ENCODE measurements at regions not wholly inside any gene's neighbourhood (a gene's known extent, or its start where the extent isn't known, plus 50 kb on each side); places are given as distances from the start of the nearest gene placed in this dataset.

- TF ChIP-seq ZNF274 (IDR thresholded peaks at IDR 0.05; ENCODE audit: low read depth, low read length): no peak
- no peak for TF ChIP-seq YY1 (IDR thresholded peaks at IDR 0.05; ENCODE audit: insufficient read depth, insufficient read length)
Measured at GRCh38 chr12:3929875-3930615, 56.8 kb upstream of the PARP11 start.
